ENCODE measurements at regions not wholly inside any gene's neighbourhood (a gene's known extent, or its start where the extent isn't known, plus 50 kb on each side); places are given as distances from the start of the nearest gene placed in this dataset.

DNA sequence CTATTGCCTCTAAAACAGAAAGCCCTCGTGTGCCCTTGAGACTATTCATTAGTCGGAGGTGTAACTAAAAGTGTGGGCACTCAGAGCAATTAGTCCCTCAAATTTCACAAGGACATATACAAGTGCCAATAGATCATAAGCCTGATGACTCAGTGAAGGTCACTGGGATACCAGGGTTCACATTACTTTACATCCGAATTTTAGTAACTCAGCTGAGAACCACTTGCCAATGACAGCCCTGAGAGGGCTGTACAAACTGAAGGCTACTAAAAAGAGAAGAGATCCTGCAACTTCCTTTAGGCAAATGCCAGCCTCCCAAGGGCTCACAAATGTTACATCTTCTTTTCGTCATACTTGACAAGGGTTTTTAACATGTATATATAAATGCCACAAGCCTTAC, 369.6 kb downstream of the TENT5A start:
- intact Hi-C loops (cut with DNase I): no loop called here
- TF ChIP-seq POLR2A (IDR thresholded peaks at IDR 0.05) (no peak), POLR2AphosphoS5 (IDR thresholded peaks at IDR 0.05; ENCODE audit: insufficient read depth in 1 of 2, low read depth in 1 of 2) (no peak)
- TF ChIP-seq, protein P1, sequence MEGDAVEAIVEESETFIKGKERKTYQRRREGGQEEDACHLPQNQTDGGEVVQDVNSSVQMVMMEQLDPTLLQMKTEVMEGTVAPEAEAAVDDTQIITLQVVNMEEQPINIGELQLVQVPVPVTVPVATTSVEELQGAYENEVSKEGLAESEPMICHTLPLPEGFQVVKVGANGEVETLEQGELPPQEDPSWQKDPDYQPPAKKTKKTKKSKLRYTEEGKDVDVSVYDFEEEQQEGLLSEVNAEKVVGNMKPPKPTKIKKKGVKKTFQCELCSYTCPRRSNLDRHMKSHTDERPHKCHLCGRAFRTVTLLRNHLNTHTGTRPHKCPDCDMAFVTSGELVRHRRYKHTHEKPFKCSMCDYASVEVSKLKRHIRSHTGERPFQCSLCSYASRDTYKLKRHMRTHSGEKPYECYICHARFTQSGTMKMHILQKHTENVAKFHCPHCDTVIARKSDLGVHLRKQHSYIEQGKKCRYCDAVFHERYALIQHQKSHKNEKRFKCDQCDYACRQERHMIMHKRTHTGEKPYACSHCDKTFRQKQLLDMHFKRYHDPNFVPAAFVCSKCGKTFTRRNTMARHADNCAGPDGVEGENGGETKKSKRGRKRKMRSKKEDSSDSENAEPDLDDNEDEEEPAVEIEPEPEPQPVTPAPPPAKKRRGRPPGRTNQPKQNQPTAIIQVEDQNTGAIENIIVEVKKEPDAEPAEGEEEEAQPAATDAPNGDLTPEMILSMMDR (IDR thresholded peaks at IDR 0.05): no peak
- Histone ChIP-seq H3K4me1 (no peaks in the 10 kb centered on the region), H3K27ac (no peak overlapping the region), H3K27me3 (no peaks in the 10 kb centered on the region), H3K4me3 (no peak overlapping the region), H3K9me3 (no peaks in the 10 kb centered on the region), H3K36me3 (no peaks in the 10 kb centered on the region)
- no peak for DNase-seq (ENCODE audit: extremely low spot score in 2 of 2)

DNA sequence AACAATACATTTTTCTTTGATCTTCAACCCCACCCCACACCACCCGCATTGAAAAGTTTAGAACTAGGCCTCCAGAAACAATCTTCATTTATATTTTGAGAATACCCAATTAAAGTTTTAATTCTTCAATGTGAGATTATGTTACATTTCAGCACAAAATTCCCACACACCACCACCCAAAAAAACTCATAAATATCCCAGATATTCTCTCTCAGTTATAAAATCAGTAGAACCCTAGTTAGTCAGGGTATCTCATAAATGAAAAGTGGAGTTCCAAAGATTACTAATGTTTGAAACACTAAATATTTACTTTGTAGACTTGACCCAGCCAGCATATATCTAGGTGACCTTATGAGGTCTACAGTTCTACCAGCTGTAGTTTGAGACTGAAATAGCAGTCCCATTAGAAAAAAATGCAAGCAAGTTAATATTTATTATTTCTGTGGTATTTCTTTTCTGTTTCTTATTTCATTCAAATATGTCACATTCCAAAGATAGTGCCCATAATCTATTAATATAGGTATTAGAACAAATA, 371.0 kb downstream of the TENT5A start:
- no peaks in the 10 kb centered on the region for H3K9me3 ChIP-seq
- no peak for DNase-seq (ENCODE audit: extremely low spot score in 2 of 2)
- H3K36me3 ChIP-seq: no peaks in the 10 kb centered on the region
- intact Hi-C loops (cut with DNase I): no loop called here
- H3K27ac ChIP-seq: no peak overlapping the region
- H3K4me3 ChIP-seq: no peak overlapping the region
- TF ChIP-seq POLR2AphosphoS5 (IDR thresholded peaks at IDR 0.05; ENCODE audit: insufficient read depth in 1 of 2, low read depth in 1 of 2) (no peak), POLR2A (IDR thresholded peaks at IDR 0.05) (no peak)
- TF ChIP-seq, protein P1 (IDR thresholded peaks at IDR 0.05): no peak
- no peaks in the 10 kb centered on the region for H3K4me1 ChIP-seq
- H3K27me3 ChIP-seq: no peaks in the 10 kb centered on the region

DNA sequence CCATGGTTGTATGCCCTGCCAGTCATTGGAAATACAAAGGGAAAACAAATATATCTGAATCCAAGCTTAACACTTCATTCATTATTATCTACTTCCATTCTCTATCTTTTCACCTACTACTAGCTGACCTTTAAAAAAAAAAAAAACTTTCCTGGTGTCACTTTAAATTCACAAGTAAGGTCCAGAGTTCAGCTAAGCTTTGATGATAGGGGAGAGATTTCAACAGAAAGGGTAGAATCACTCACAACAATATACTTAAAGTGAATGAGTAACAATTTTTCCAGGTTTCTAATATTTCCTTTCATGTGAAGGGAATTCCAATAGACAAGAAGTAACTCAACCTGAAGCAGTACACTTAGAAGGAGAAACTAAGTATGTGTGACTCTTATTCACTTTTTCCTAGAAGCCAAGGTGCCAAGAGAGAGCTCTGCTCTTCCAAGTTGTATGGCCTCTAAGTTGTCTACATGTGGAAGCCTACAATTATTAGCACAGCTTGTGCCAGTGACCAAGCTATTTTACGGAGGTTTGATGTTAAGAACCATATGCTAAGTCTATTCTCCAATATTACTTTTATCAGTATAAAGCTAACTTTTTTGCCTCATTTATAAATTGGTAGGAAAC, 371.7 kb downstream of the TENT5A start:
- no peak overlapping the region for H3K4me3 ChIP-seq
- H3K4me1 ChIP-seq: no peaks in the 10 kb centered on the region
- TF ChIP-seq POLR2A (IDR thresholded peaks at IDR 0.05) (no peak), POLR2AphosphoS5 (IDR thresholded peaks at IDR 0.05; ENCODE audit: insufficient read depth in 1 of 2, low read depth in 1 of 2) (no peak)
- TF ChIP-seq, protein P1 (IDR thresholded peaks at IDR 0.05): no peak
- H3K27ac ChIP-seq: no peak overlapping the region
- H3K27me3 ChIP-seq: no peaks in the 10 kb centered on the region
- intact Hi-C loops (cut with DNase I): no loop called here
- no peaks in the 10 kb centered on the region for H3K9me3 ChIP-seq
- H3K36me3 ChIP-seq: no peaks in the 10 kb centered on the region
- no peak for DNase-seq (ENCODE audit: extremely low spot score in 2 of 2)

DNA sequence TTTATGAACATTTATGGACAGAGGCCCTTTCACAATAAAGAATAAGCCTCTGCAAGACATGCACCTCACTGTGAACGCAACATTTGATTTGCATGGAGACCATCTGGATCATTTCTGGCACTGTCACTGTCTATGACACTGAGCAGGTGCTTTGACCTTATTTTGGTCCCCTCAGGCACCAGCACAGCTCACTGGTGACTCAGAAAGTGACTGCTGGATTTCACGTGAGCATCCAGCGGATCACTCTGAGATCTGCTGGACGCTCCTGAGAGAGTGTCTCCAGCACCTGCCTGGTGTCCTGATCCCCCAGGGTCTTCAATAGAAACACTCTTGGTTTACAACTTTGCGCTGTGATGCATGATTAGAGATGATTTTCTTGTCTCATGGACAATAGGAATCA, 375.7 kb downstream of the TENT5A start:
- TF ChIP-seq, protein P1 (IDR thresholded peaks at IDR 0.05): no peak
- no peaks in the 10 kb centered on the region for H3K9me3 ChIP-seq

DNA sequence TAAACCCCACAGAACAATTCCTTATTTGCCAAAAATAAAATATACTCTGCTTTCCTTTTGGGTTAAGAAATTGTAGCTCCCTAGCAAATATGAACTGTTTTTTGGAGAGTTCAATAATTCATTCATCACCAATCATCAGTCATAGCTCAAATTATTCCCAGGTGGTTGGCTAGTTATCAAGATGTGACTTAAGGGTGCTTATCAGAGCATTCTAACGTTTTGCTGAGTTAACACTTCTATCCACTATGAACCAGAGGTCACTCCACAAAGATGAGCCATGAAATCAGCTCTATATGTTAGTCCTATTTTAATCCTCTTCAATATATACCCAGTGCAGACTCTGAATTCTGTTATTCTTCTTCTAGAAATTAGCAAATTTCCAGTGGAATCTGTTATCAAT, 379.1 kb downstream of the TENT5A start:
- no peaks in the 10 kb centered on the region for H3K4me1 ChIP-seq
- no peaks in the 10 kb centered on the region for H3K36me3 ChIP-seq
- no peaks in the 10 kb centered on the region for H3K9me3 ChIP-seq
- no peak for DNase-seq (ENCODE audit: extremely low spot score in 2 of 2)
- H3K27ac ChIP-seq: no peak overlapping the region
- H3K4me3 ChIP-seq: no peak overlapping the region
- H3K27me3 ChIP-seq: no peaks in the 10 kb centered on the region
- no peak for TF ChIP-seq POLR2A (IDR thresholded peaks at IDR 0.05)
- TF ChIP-seq, protein P1 (IDR thresholded peaks at IDR 0.05): no peak
- TF ChIP-seq POLR2AphosphoS5 (IDR thresholded peaks at IDR 0.05; ENCODE audit: insufficient read depth in 1 of 2, low read depth in 1 of 2): no peak
- intact Hi-C loops (cut with DNase I): no loop called here

More for the DNA sequence above, 375.7 kb downstream of the TENT5A start:
- DNase-seq (ENCODE audit: extremely low spot score in 2 of 2): no peak
- H3K36me3 ChIP-seq: no peaks in the 10 kb centered on the region
- H3K27ac ChIP-seq: no peak overlapping the region
- no peak overlapping the region for H3K4me3 ChIP-seq
- no peaks in the 10 kb centered on the region for H3K4me1 ChIP-seq
- intact Hi-C loops (cut with DNase I): no loop called here
- H3K27me3 ChIP-seq: no peaks in the 10 kb centered on the region
